Neuronal stem cell (in vitro differentiated cells): ENCODE measurements at regions not wholly inside any gene's neighbourhood (a gene's known extent, or its start where the extent isn't known, plus 50 kb on each side); places are given as distances from the start of the nearest gene placed in this dataset.

Experiments
- DNase-seq: peaks from one replicate; pipeline ENCODE4 v3.0.0-alpha.2; 2013; ENCODE audit warnings: low spot score
- H2AFZ ChIP-seq: one replicate; pipeline ENCODE4 v1.6.1; 2013; ENCODE audit warnings: mild to moderate bottlenecking, low read length, inconsistent platforms
- H2AK5ac ChIP-seq: 2 replicates; pipeline ENCODE4 v1.6.1; 2013; ENCODE audit warnings: low read depth, mild to moderate bottlenecking, inconsistent platforms, low read length, moderate library complexity, mixed read lengths
- H2BK120ac ChIP-seq: 2 replicates; pipeline ENCODE4 v1.6.1; 2013; ENCODE audit warnings: low read depth, mild to moderate bottlenecking, inconsistent platforms, low read length, moderate library complexity, mixed read lengths
- H2BK12ac ChIP-seq: one replicate; pipeline ENCODE4 v1.6.1; 2013; ENCODE audit warnings: low read length, inconsistent platforms
- H2BK15ac ChIP-seq: 2 replicates; pipeline ENCODE4 v1.6.1; 2013; ENCODE audit warnings: mild to moderate bottlenecking, low read length, inconsistent platforms, mixed read lengths
- H2BK5ac ChIP-seq: one replicate; pipeline ENCODE4 v1.6.1; 2013; ENCODE audit warnings: inconsistent platforms, mild to moderate bottlenecking, low read length, moderate library complexity
- H3K14ac ChIP-seq: one replicate; pipeline ENCODE4 v1.6.1; 2013; ENCODE audit warnings: low read length, inconsistent platforms
- H3K18ac ChIP-seq: 2 replicates; pipeline ENCODE4 v1.6.1; 2013; ENCODE audit warnings: low read length, inconsistent platforms
- H3K23ac ChIP-seq: 2 replicates; pipeline ENCODE4 v1.6.1; 2013; ENCODE audit warnings: low read depth, mild to moderate bottlenecking, mixed read lengths, low read length, inconsistent platforms; ENCODE audit not compliant: poor library complexity
- H3K27ac ChIP-seq: replicated peaks from 3 replicates; pipeline ENCODE4 v1.5.1; 2013; ENCODE audit warnings: low read length, inconsistent platforms
- H3K27me3 ChIP-seq, 3 experiments: 2 replicates each; pipeline ENCODE4 v1.6.1; 2013; ENCODE audit warnings: low read length in 3 of 3, mild to moderate bottlenecking in 2 of 3, inconsistent platforms in 1 of 3, low read depth in 1 of 3, mixed read lengths in 1 of 3, moderate library complexity in 1 of 3; ENCODE audit not compliant: control insufficient read depth in 3 of 3, insufficient read depth in 3 of 3
- H3K36me3 ChIP-seq, 2 donors: replicated peaks in 1 of 2; 2 replicates each; pipeline ENCODE4 v1.6.1; 2013; ENCODE audit warnings: low read length in 2 of 2; ENCODE audit not compliant: control insufficient read depth in 2 of 2, insufficient read depth in 2 of 2
- H3K4ac ChIP-seq: 2 replicates; pipeline ENCODE4 v1.6.1; 2013; ENCODE audit warnings: inconsistent platforms, mild to moderate bottlenecking, low read length, moderate library complexity
- H3K4me1 ChIP-seq, 2 donors: 1 replicate in 1 of 2; 2 replicates in 1 of 2; pipeline ENCODE4 v1.6.1; 2013; ENCODE audit warnings: low read length in 2 of 2, low read depth in 1 of 2; ENCODE audit not compliant: control insufficient read depth in 2 of 2, insufficient read depth in 1 of 2
- H3K4me2 ChIP-seq: one replicate; pipeline ENCODE4 v1.6.1; 2013; ENCODE audit warnings: mild to moderate bottlenecking, low read length, inconsistent platforms; ENCODE audit not compliant: insufficient read depth, poor library complexity, severe bottlenecking
- H3K4me3 ChIP-seq, 2 donors: 2 replicates each; pipeline ENCODE4 v1.5.1; 2013; ENCODE audit warnings: low read length in 2 of 2, mild to moderate bottlenecking in 2 of 2, inconsistent platforms in 1 of 2, moderate library complexity in 1 of 2
- H3K79me1 ChIP-seq: one replicate; pipeline ENCODE4 v1.6.1; 2013; ENCODE audit warnings: low read depth, mild to moderate bottlenecking, inconsistent platforms, low read length, moderate library complexity
- H3K9ac ChIP-seq: one replicate; pipeline ENCODE4 v1.6.1; 2013; ENCODE audit warnings: mild to moderate bottlenecking, low read depth, low read length, inconsistent platforms; ENCODE audit not compliant: poor library complexity
- H3K9me3 ChIP-seq, 2 donors: replicated peaks in 1 of 2; 2 replicates each; pipeline versions ENCODE3 to v1.6.1; 2013; ENCODE audit warnings: low read length in 2 of 2, mild to moderate bottlenecking in 2 of 2, inconsistent platforms in 1 of 2, low read depth in 1 of 2, mixed read lengths in 1 of 2, moderate library complexity in 1 of 2; ENCODE audit not compliant: control insufficient read depth in 2 of 2, insufficient read depth in 1 of 2
- H4K8ac ChIP-seq: one replicate; pipeline ENCODE4 v1.6.1; 2013; ENCODE audit warnings: low read depth, mild to moderate bottlenecking, inconsistent platforms, low read length, moderate library complexity
- H4K91ac ChIP-seq: one replicate; pipeline ENCODE4 v1.6.1; 2013; ENCODE audit warnings: low read length, low read depth, mild to moderate bottlenecking, inconsistent platforms; ENCODE audit not compliant: poor library complexity
- WGBS, 2 donors: extraction: QIAGEN DNeasy Blood & Tissue Kit; methylation state at CpG; one replicate each; pipeline ENCODE4 v1.1.7; 2013; ENCODE audit warnings: missing lambda C conversion rate in 2 of 2, mixed read lengths in 1 of 2; ENCODE audit not compliant: insufficient read length in 2 of 2, insufficient replicate concordance in 1 of 2; ENCODE audit errors: extremely low coverage in 2 of 2; 5-methylcytosine and 5-hydroxymethylcytosine counted together

DNA sequence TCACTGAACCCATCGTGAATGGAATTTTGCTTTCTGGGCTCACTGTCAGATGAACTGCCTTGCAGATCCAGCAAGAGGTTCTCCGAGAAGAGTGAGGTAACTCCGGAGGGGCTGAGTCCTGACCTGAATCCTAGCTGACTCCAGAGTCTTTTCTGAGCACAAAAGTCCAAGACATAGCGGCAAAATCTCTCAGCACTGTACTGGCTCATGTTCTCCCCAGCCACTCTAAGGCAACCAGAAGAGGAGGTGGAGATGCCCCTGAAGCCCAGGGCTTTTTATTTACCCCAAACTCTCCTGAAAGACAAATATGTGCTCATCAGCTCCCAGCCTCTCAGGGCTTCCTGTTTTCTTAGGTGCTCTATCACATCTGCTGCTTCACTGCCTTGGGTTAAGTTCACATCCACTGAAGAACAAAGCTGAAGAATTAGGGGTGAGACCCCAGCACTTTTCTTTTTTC is 221.8 kb downstream of the MREG start:
- DNase-seq = no peak
- H3K27ac ChIP-seq = no peak overlapping the region
- WGBS, 2 donors = no CpG with 5 or more reads among the region's 4 CpGs

DNA sequence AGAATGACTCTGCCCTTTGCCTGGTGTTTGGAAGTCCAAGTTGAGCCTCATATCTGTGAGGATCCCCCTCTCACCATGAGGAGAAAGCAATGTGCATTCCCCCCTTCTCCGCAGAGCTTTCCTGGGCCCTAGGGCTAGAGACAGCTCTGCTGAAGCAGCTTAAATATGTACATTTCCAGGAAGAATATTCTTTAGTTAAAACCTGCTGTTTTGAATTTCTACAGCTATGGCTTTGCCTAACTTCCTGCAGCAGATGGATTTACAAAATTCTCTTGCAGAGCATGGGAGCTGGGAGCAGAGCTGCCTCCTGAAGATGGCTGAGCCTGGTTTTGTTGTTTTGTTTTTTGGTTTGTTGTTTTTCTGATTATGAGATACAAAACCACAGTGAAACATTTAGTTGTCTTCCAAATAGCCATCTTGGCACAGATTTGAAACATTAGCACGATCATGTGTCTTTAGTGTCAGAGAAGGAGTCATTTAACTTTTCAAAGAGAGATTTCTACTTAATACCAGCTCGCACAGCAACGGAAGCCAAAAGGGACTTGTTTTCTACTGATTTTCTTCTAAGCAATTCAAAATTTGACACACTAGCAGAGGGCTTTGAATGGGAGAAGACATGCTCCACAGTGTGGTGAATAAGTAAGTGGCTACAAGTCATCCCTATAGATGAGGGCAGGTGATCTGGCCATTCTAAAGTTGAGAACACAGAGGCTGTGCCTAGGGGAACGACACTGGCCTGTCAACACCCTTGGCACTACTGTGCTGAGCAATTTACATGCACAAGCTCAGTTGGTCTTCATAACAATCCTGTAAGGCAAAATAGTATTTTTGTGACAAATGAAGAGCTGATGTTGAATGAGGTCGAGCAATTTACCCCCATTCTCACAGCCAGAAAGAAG is 222.6 kb downstream of the MREG start:
- Histone ChIP-seq H3K14ac (no peak overlapping the region), H2BK120ac (no peak overlapping the region), H4K91ac (no peak overlapping the region), H3K27me3 (no peaks in the 10 kb centered on the region), H3K23ac (no peak overlapping the region), H3K9me3 (no peaks in the 10 kb centered on the region), H3K4me2 (no peak overlapping the region), H4K8ac (no peak overlapping the region), H3K4ac (no peak overlapping the region), H3K36me3 (no peaks in the 10 kb centered on the region), H3K27ac (no peak overlapping the region), H2BK15ac (no peak overlapping the region), H2BK5ac (no peak overlapping the region), H3K4me3 (no peak overlapping the region), H3K9ac (no peak overlapping the region), H3K4me1 (peaks cover 0 to 3% of the 10 kb centered on the region in 2 donors), H2AK5ac (no peak overlapping the region), H3K79me1 (no peaks in the 10 kb centered on the region), H3K18ac (no peak overlapping the region), H2AFZ (peak overlapping the region; percentile 76), H2BK12ac (no peak overlapping the region)
- WGBS, 2 donors = no CpG with 5 or more reads among the region's 6 CpGs
- no peak for DNase-seq

More for the DNA sequence above, 221.8 kb downstream of the MREG start:
- no peak overlapping the region for H3K4me2 ChIP-seq
- no peaks in the 10 kb centered on the region for H3K27me3 ChIP-seq
- H2BK5ac ChIP-seq = no peak overlapping the region
- no peak overlapping the region for H3K4ac ChIP-seq
- no peaks in the 10 kb centered on the region for H3K36me3 ChIP-seq
- H3K9ac ChIP-seq = no peak overlapping the region
- H4K8ac ChIP-seq = no peak overlapping the region
- no peak overlapping the region for H4K91ac ChIP-seq
- no peak overlapping the region for H2BK12ac ChIP-seq
- no peaks in the 10 kb centered on the region for H3K79me1 ChIP-seq
- H2AK5ac ChIP-seq = no peak overlapping the region
- no peak overlapping the region for H2BK120ac ChIP-seq
- H2BK15ac ChIP-seq = no peak overlapping the region
- no peaks in the 10 kb centered on the region for H3K9me3 ChIP-seq
- H3K23ac ChIP-seq = no peak overlapping the region
- H3K4me3 ChIP-seq = no peak overlapping the region
- peaks cover 0 to 3% of the 10 kb centered on the region in 2 donors for H3K4me1 ChIP-seq
- H3K18ac ChIP-seq = no peak overlapping the region
- no peak overlapping the region for H2AFZ ChIP-seq
- no peak overlapping the region for H3K14ac ChIP-seq

DNA sequence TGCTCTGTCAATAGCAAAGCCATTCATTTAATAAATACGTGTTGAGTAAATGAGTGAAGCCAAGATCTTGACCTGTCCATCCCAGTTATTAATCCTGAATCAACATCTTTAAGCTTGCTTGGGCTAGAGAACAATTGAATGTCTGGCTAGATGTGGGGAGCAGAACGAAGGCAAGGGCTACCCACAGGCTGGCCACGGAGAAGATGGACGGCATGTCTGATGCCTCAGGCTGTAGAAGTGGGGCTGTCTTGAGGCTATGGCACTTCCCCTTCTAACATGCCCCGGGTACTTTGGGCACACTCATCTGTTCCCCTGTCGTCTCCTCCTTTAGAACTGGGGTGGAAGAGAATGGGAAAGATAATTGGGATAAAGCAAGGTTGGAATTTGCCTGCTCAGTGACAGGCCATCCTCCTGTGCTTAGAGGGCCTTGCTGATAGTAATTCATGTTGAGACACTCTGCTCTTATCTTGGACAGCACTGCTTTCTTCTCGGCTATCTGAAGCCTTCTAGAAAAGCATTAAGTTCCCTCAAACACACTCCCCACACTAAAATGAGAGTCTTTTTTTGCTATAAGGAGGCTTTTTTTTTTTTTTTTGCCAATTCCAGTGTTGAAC is 225.7 kb downstream of the MREG start:
- Histone ChIP-seq H3K27ac (no peak overlapping the region), H3K4ac (no peak overlapping the region), H3K18ac (no peak overlapping the region), H4K8ac (no peak overlapping the region), H2AK5ac (no peak overlapping the region), H2BK5ac (no peak overlapping the region), H3K27me3 (no peaks in the 10 kb centered on the region), H2BK15ac (no peak overlapping the region), H2BK120ac (no peak overlapping the region), H3K36me3 (no peaks in the 10 kb centered on the region), H3K14ac (no peak overlapping the region), H3K23ac (no peak overlapping the region), H2BK12ac (no peak overlapping the region), H4K91ac (no peak overlapping the region), H3K9ac (no peak overlapping the region), H3K4me2 (no peak overlapping the region), H3K9me3 (no peaks in the 10 kb centered on the region), H3K79me1 (no peaks in the 10 kb centered on the region), H3K4me3 (no peak overlapping the region), H2AFZ (no peak overlapping the region), H3K4me1 (peaks cover 3 to 6% of the 10 kb centered on the region in 2 donors)
- no peak for DNase-seq
- no CpG with 5 or more reads among the region's 7 CpGs for WGBS, 2 donors

DNA sequence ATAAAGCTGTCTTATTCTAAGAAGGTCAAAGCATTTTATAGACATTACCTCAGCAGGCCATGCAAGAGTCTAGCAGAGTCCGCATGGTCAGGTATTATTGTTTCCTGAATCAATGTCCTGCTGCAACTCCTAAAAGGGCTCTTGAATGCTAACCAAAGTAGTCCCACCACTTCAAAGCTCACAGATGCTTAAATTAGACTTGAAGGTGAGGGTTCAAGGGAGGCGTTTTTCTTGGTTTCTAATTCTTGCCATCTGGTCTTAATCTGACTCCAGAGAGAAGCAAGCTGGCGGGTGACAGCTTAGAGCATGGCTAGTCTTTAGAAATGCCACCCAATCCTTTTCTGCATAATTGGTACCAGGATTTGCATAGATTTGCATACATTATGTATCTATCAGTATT is 226.3 kb downstream of the MREG start:
- no CpG with 5 or more reads among the region's 3 CpGs for WGBS, 2 donors
- Histone ChIP-seq H3K36me3 (no peaks in the 10 kb centered on the region), H4K8ac (no peak overlapping the region)

More for the DNA sequence above, 226.3 kb downstream of the MREG start:
- Histone ChIP-seq H3K4me3 (no peak overlapping the region), H3K18ac (no peak overlapping the region), H3K4ac (no peak overlapping the region), H2BK5ac (no peak overlapping the region), H3K4me1 (peaks cover 3 to 6% of the 10 kb centered on the region in 2 donors), H3K9me3 (no peaks in the 10 kb centered on the region), H3K27me3 (no peaks in the 10 kb centered on the region), H2AFZ (no peak overlapping the region), H3K27ac (no peak overlapping the region), H3K9ac (no peak overlapping the region), H2BK12ac (no peak overlapping the region), H2AK5ac (no peak overlapping the region), H2BK15ac (no peak overlapping the region), H3K79me1 (no peaks in the 10 kb centered on the region), H3K4me2 (no peak overlapping the region), H3K14ac (no peak overlapping the region), H4K91ac (no peak overlapping the region), H3K23ac (no peak overlapping the region), H2BK120ac (no peak overlapping the region)
- DNase-seq = no peak
